Stimulated activated CD4-positive, alpha-beta T cell treated with anti-CD3 and anti-CD28 coated beads, Interleukin-4, amount 100 ng/mL, for 4 hours (primary cell): ENCODE measurements at regions not wholly inside any gene's neighbourhood (a gene's known extent, or its start where the extent isn't known, plus 50 kb on each side); places are given as distances from the start of the nearest gene placed in this dataset.
A peak's percentile ranks its signal among the peaks of the same experiment; 100 is the strongest.

Source experiments
- DNase-seq, 2 experiments: peaks; one replicate each; pipeline ENCODE4 v3.0.0-alpha.2; 2020

DNA sequence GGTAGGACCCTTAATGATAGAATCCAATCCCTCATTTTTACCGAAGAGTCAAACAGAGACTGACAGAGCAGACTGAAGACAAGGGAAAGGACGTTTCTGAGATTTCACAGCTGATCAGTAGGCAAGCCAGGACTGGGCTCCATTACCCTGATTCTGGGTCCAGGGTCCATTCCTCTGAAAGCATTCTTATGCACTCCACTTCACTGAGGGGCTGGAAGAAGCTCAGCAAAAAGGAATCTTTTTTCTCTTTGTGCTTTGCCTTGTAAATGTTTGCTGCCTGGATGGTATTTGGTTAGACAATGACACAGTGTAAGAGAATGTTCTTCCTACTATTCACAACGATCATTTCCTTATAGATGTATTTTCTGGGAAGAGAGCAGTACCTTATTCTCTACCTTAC is 331.3 kb upstream of the PROX1 start:
- no peak for DNase-seq

DNA sequence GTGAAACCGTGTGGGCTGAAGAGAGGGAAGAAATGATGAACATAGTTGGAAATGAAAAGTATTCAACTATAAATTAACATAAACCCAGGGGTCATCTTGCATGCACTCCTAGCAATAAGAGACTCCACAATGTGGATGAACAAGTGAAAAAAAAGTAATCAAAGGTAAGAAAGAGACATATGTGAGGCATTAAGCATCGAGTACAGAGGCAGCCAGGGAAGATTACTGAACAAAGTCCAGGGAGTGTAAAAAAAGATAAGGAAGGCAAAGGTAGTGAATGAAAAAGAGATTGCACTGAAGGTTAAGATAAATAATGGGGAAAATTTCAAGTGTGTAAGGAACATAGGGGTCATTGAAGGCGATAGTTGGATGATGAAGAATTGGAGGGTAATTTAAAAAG is 330.8 kb upstream of the PROX1 start:
- DNase-seq: no peak

DNA sequence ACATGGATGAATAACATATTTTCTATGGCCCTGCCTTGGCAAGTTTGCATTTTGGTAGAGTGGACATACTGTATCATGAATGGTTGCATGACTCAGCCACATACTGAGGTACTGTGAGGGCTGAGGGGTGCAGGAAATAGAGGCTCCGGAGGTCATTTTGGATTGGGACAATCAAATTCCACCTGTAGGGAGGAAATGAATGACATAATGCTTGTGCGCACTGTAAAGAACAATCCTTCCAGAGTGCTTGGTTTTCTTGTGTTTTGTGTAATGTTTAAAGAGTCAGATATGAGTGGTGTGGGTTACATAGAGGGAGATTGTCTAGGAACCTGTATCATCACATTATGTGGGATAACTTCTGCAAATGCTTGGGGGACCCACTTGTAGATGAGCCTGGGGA is 329.9 kb upstream of the PROX1 start:
- no peak for DNase-seq

DNA sequence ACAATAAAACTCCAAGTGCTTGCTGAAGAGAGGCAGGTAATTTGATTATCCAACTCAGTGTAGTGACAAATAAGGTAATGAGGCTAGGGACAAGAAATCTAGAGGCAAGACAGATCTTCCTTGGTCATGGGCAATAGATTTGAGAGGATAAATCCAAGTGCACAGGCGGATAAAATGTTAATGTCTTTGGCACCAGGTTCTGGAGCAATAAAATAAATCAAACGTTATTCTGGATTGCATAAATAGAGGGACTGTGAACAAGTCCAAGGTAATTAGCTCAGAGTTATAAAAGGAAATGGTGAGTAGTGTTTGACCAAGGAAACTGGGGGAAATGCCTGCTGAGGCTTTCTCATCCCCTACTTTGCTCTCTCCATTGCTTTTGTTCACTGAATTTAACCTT is 329.3 kb upstream of the PROX1 start:
- DNase-seq: no peak

DNA sequence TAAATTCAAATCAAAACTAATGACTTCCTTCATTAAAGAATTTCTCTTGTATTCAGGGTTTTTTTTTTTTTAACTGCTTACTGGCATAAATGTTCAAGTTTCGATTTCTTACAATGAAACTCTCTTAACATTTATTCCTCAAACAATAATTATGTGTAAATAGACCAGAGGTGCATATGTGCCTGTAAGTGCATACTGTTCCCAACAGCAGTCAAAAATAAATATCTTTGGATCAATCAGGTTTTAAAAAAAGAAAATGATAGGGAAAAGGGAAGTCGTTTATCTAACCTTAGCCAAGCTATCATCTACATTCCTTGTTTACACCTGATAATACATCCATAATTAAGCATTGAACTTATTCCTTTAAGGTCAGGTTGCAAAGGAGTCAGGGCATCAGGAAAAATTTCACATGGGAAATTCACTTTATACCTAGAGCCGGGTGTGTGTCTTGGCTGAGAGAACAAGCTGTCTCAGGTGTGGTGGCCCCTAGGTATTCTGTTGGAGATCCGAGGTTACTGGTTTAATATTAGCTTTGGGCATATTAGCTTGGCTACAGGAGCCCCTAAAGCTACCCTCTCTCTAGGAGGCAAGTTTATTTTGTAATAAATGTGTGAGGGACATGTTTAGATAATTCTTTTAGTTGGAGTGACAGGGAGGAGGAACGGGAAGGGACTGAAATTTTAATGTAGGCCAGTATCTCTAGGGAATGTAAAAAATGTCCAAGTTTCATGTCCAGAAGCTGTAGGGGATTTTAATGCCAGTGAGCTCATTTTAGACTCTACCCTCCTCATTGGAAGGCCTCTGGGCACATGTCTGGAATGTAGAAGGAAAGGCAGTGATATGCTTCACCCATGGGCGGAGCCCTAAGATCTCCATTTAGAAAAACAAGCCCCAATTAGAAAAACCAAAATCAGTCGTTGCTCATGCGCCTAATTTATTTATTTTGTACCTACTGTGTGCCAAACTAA is 327.9 kb upstream of the PROX1 start:
- no peak for DNase-seq

DNA sequence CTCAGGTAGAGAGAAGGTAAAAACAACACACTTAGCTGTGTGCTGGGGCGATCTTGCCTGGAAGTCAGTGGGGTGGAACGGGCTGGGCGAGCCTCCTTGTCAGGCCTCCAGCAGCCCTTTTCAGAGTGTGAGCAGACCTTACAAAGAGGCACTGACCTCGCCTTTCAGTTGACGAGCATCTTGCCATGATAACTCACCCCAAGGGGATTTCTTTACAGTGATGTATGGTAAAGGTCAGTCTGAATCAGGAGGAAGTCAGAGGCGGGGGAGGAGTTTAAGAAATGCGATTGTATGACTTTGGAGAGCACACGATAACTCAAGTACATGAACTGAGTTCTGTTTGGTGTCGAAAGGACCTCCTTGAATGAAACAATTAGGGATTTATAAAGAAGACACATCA is 326.5 kb upstream of the PROX1 start:
- no peak for DNase-seq

DNA sequence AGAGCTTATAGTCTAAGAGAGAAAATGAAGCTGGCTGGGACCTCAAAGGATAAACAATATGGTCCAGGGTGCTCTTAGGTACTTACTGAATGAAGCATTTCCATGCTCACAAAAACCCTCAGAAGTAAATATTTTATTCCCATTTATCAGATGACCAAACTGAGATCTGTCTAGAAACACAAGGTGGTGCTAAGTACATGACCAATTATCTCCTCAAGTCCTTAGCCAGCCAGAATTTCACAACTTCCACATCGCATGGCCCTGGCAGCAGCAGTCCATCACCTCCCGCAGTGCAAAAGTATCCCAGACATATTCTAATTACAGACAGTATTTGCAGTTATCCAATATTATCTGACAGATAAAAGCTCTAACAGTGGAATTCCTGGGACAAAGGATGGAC is 321.7 kb upstream of the PROX1 start:
- DNase-seq: no peak

DNA sequence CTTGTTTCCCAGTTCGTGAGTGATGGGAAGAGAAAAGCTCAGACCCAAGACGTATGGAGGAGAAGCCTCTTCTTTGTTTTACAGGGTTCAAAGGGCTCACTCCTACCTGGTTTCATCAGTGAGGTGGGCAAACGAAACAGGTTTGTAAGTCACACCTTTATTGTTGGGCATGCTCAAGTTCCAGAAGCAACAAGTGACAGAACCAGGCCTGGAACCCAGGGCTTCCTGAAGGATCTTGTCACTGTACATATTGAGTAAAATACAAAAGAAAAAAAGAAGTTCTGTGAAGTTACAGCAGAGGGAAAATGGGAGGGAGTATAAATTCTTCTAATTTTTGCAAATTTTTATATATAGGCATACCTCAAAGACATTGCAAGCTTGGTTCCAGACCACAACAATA is 320.9 kb upstream of the PROX1 start:
- no peak for DNase-seq

DNA sequence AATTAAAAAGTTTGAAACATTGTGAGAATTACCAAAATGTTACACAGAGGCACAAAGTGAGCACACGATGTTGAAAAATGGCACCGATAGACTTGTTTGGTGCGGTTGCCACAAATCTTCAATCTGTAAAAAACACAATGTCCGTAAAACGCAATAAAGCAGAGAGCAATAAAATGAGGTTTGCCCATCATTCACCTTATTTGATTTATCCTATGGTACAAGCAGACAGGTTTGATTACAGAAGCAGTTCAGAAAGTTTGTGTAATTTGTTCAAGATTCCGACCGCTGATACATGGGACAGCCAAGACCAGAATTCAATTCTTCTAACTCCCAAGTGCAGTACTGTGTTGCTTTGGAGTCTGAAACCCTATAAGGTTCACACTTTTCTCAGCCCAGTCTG is 318.3 kb upstream of the PROX1 start:
- no peak for DNase-seq

DNA sequence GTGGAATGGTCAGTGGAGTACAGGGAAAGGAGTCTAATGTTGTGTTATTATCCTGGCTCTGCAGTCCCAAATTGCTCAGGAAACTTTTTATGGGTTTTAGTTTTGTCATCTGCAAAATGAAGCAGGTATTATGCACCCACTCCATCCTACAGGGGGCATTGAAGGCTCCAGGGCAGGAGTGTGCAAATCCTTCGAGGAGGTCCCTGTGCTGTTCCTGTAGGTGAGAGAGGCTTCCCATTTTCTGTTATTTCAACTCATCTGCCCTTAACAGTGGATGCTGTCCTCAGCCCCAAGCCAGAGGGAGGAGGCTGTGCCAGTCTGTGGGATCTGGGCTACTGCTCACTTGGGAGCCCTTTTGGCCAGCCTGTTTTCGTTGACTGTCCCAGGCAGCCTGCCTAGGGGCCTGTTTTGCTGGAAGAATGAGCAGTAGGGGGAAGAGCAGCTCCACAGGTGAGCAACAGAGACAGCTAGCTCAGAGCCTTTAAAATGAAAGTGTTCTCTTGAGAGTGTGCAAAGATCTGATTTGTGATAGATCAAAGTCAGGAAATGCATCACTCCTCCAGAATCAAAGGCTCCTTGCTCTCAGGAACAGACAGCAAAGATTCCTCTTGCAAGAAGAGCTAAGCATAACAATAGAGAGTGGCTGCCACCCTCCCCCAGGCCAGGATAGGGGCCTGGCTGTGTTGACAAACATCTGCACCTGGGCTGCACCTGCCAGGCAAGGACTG is 317.6 kb upstream of the PROX1 start:
- DNase-seq: peak in 1 of 2 experiments; percentile 4

DNA sequence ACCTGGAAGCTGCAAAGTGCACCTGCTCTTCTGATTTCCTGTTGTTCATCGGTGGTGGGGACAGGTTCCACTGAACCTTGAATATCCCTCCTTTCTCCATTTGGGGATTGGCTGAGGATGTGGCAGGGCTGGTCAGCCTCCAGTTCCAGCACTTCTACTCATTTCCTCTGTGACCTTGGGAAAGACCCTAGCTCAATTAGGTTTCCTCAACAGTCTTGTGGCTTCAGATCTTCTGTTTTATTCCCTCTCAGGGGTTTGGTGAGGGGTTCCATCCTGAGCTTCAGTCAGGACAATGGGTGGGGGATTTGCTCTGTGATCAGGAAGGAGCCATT is 317.1 kb upstream of the PROX1 start:
- DNase-seq: no peak

DNA sequence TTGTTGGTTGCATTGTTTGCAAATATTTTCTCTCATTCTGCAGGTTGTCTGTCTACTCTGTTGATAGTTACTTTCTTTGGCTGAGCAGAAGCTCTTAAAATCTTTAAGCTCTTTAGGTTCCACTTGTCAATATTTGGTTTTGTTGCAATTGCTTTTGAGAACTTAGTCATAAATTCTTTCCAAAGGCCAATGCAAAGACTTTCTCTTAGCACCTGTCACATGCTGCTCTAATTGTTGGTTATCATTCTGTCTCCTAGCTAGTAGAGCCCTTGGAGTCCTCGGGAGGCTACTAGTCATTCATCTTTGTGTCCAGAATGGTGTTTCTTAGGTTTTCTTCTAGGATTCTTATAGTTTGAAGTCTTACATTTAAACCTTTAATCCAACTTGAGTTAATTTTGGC is 312.7 kb upstream of the PROX1 start:
- no peak for DNase-seq

DNA sequence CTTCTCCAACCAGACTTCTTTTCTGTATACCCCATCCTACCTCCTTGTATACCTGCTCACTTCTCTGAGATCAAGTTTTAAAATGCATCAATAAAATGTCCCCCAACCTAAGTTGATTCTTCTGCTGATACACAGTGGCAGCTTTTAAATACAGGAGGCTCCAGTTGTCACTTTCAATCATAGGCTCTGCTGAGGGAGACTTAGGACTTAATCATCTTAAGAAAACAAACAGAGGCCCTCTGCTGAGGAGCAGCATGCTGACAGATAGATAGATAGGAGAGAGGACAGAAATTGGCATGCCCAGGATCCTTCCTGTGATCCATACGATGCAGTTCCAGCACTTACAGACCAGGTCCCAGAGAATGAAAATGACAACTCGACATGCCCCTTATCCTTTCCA is 311.0 kb upstream of the PROX1 start:
- no peak for DNase-seq

DNA sequence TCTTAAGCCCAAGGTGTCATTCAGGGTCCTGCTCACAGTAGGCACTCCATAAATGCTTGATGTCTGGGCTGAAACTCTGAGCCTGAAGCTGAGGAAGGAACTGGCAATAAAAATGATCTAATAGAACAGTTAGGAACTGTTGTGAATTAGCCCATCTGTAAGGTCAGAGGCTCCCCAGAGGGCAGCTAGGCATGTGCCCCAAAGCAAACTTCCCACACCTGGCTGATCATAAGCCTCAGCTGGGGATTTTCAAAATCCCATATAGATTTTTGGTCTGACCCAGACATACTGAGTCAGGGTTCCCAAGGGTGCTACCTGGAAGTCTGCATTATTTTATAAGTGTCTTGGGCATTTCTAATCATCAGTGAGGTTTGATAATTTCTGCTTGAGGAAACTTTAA is 309.4 kb upstream of the PROX1 start:
- DNase-seq: no peak

DNA sequence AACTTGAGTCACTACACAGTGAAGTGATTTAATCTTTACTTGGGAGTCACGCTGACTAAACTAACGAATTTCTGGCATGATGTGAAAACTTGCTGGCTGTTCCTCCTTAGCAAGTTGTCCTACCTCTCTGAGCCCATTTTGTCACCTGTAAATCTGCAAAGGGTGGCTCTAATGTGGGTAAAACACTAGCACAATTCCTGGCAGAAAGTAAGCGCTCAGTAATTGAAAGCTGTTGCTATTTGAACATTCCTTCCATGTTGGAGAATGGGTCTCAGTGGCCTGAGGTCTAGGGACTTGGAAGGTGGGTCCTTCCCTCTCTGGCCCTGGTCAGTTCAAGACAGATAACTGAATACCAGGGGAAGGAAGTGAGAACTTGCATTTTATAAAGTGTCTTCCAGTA is 309.0 kb upstream of the PROX1 start:
- DNase-seq: no peak

DNA sequence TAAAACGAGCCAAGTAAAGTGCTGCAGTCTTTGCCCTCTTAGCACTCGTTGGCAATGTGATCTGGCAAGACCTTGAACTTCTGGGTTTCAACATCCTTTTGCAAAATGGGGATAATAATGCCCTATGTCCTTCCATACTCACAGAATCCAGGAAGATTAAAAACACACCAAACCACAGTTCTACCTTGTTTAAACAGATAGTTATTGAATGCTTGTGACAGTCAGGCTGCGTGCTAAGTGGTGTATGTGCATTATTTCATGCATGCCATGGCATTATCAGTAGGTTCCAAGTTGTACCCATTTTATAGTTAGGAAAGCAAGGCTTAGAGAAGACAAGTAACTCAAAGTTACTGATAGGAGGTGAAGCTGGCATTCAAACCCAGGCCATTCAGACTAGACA is 308.6 kb upstream of the PROX1 start:
- DNase-seq: no peak

DNA sequence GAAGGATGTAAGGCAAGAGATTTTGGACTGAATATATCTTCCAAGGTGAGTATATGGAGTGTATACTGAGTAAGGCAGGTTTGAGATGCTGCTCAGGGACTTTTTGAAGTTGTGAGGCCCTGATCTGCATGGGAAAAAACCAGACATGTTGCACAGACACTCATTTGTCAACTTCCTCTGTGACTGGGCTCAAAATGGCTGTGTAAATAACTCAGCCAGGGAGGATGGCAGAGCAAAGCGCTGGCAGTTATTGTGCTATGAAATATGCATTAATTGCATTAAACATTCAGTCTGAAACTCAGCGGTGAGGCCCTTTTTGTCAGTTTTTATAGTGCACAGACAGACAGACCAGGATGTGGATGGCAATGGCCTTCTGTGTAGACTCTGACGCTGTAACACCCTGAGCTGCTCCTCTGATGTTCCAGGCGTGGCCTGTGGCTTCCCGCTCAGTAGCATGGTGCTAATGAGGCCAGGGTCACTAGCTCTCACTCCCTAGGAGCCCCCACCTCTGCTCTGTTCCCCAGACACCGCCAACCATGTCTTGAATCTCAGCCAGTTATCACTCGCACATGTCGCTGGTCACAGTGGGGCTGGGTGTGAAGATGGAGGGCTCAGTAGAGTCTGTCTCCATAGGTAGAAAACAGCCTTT is 307.0 kb upstream of the PROX1 start:
- no peak for DNase-seq

DNA sequence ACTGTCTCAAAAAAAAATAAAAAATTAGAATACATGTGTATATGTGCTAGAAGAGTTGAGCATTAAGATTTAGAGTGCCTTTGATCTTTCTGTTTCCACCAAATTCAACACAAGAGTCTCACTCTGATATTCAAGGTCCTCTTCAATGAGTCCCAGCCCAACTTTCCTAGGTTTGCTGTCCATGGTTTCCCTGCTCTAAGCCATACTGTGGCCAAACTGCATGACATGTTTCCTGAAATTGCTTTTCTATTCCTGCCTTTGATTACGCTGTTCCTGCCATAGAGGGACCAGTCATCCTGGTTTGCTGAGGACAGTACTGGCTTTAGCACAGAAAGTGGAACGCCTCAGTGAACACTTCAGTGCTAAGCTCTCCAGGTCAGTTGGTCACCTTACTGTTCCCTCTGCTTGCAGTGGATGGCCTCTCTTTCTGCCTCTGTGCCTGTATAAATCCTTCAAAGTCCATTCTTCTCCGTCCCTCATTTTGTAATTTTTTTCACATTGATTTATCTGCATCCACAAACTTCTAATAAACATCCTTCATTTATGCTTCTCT is 305.9 kb upstream of the PROX1 start:
- no peak for DNase-seq

DNA sequence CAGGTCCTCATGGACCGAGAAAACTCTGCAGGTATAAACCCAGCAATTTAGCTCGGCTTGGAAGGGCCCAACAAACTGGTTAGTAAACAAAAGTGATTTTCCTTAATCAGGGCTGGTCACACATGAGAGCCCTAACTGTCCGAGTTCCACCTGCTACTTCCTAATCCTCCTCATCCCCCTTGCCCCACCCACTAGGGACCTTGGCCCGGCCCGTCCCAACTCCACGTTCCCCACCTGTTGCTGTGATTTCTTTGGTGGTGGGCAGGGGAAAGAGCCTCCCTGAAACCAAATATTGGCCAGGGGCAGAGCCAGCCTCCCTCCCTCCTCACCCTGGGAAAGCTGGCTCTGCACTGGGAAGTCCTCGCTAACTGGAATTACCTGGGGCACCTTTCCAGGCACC is 304.2 kb upstream of the PROX1 start:
- DNase-seq: no peak

DNA sequence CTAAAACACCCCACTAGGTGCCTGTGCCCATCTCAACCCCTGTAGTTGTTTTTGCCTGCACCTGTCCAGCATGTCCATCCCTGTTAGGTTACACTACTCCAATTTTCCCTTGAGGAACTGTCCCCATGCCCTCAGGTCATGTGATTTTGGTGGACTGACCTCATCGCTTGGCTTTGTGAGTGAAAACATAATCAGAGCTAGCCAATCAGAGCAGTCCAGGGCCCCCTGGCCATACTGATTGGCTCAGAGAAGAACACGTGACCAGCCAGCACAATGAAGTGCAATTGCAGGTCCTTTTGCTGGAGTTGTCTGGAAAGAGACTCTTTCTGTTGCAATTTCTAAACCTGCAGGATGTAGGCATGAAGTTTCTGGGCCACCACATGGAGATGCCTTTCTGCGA is 303.3 kb upstream of the PROX1 start:
- no peak for DNase-seq

DNA sequence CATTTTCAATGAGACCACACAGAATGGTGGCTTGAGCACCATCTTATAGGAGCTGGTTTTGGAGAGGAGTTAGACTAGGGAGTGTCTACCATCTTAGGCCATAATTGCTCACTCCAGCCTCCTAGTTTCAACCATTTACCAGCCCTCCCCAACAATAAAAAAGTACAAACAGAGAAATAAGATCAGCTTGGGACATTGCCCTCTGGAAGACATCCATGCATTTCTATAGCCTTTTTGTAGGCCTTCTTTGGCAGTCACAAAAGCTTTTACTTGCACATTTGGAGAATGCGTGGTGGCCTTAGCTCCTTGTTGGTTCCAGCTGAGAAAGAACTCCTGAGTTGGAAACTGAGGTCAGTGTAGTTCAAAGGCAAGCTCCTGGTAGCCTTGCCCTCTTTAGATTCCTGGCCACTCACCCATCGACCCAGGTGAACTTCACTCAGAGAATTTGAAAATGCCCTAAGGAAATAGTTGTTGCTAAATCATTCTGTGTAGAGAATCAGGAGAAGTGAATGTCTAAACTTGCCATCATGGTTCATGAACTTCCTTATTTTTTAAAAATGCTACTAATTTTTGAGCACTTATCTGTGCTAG is 301.7 kb upstream of the PROX1 start:
- no peak for DNase-seq

DNA sequence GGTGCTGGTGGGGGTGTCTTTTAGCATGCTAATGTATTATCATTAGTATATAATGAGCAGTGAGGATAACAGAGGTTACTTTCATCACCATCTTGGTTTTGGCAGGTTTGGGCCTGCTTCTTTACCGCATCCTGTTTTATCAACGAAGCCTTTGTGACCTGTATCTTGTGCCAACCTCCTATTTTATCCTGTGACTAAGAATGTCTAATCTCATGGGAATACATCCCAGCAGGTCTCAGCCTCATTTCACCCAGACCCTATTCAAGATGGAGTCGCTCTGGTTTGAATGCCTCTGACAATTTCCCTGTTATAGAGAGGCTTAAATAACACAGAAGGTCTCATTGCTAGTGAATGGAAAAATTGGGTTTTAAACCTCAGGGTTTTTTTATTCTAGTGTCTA is 300.8 kb upstream of the PROX1 start:
- DNase-seq: no peak

DNA sequence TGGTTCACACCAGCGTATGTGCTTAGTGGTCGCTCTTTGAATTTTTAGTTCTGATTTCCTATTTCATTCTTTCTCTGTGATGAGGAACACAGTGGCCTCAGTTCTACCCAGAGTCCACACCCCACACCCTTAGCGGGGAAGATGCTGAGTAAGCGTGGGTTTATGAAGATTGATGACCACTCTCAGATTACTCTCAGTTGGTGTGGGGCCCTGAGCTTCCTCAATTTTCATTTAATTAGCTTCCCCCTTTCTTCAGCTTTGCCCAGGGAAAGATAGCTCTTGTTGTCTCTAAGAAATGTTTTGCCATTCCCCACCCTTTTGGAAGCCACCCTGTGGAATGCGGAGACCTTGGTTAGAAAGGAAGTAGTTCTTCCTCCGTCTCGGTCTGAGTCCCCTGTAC is 299.9 kb upstream of the PROX1 start:
- no peak for DNase-seq
